SJCRH30 (cell line): ENCODE measurements at regions not wholly inside any gene's neighbourhood (a gene's known extent, or its start where the extent isn't known, plus 50 kb on each side); places are given as distances from the start of the nearest gene placed in this dataset.
"Not testable (repeated sequence)": the region's sequence is repeated elsewhere in the genome, so short reads cannot be mapped to it uniquely, and the experiment has no call there.

Source experiments
- DNase-seq, 2 experiments: peaks; one replicate each; pipeline ENCODE4 v3.0.0-alpha.2; 2015 to 2020
- H3K27ac ChIP-seq: fragments of 250-450 bp; sonication (Bioruptor Pico); 2 replicates; pipeline ENCODE4 v1.5.1; 2020; ENCODE audit warnings: mild to moderate bottlenecking, moderate library complexity
- H3K27me3 ChIP-seq: fragments of 250-450 bp; sonication (Bioruptor Pico); 2 replicates; pipeline ENCODE4 v1.5.1; 2020; ENCODE audit warnings: mild to moderate bottlenecking, moderate library complexity
- H3K36me3 ChIP-seq: fragments of 250-450 bp; sonication (Bioruptor Pico); 2 replicates; pipeline ENCODE4 v1.5.1; 2020; ENCODE audit warnings: mild to moderate bottlenecking, moderate library complexity
- H3K4me1 ChIP-seq: fragments of 250-450 bp; sonication (Bioruptor Pico); 2 replicates; pipeline ENCODE4 v1.5.1; 2020; ENCODE audit warnings: mild to moderate bottlenecking, moderate library complexity
- H3K4me3 ChIP-seq: fragments of 250-450 bp; sonication (Bioruptor Pico); 2 replicates; pipeline ENCODE4 v1.5.1; 2020; ENCODE audit warnings: mild to moderate bottlenecking, moderate library complexity
- H3K9me3 ChIP-seq: fragments of 250-450 bp; sonication (Bioruptor Pico); replicated peaks from 2 replicates; pipeline ENCODE4 v1.5.1; 2020; ENCODE audit warnings: mild to moderate bottlenecking, moderate library complexity

DNA sequence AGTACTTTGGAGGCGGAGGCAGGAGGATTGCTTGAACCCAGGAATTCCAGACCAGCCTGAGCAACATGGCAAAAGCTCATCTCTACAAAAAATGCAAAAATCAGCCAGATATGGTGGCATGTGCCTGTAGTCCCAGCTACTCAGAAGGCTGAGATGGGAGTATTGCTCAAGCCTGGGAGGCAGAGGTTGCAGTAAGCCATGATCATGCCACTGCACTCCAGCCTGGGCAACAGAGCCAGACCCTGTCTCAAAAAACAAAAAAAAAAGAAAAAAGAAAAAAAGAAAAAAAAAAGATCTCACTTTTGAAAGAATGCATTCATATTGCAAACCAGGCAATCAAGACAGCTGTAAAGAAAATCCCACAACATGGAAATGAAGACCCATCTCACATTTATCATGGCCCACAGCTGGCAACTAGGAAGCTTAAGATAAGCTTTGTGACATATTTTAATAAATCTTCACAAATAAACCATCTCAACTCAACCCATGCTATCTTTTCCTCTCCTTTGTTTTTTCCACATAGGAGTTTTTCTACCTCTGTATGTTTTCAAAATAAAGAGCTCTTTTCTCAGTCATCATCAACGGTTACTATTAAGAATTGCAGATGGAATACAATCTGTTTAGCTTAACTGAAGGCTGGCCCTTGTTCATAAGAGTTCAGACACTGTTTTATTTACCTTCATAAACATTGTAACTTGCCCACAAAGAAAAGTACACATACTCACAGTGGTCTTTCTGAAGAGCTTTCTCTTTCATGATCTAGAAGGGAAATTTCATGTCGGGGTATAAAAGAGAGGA lies 137.0 kb downstream of the MREG start:
- DNase-seq: no peak
- Histone ChIP-seq H3K4me3 (no peak overlapping the region), H3K4me1 (peaks cover 22% of the 10 kb centered on the region), H3K36me3 (no peaks in the 10 kb centered on the region), H3K9me3 (0 out of 2 replicates have a peak, but pooled peaks cover 3% of the 10 kb centered on the region), H3K27me3 (no peaks in the 10 kb centered on the region), H3K27ac (no peak overlapping the region)

DNA sequence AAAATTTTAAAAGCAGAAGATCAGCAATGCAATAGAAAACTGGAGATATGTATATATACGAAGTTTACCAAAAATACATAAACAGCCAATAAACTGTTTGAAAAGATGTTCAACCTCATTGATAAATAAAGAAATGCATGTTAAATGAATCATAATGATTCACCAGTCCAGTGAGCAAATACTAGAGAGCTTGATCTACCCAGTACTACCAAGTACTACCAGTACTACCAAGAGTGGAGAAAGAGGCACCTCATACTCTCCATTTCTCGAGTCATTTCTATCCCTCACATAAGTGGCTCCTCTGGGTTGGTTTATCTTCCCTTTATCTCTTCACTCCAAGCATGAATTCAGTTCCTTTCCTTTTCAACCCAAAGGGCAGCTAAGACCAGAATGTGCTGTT lies 138.9 kb downstream of the MREG start:
- no peak for DNase-seq
- Histone ChIP-seq H3K27ac (no peak overlapping the region), H3K4me1 (0 out of 2 replicates have a peak, but pooled peaks cover 4% of the 10 kb centered on the region), H3K27me3 (no peaks in the 10 kb centered on the region), H3K36me3 (no peaks in the 10 kb centered on the region), H3K9me3 (no peaks in the 10 kb centered on the region), H3K4me3 (no peak overlapping the region)

DNA sequence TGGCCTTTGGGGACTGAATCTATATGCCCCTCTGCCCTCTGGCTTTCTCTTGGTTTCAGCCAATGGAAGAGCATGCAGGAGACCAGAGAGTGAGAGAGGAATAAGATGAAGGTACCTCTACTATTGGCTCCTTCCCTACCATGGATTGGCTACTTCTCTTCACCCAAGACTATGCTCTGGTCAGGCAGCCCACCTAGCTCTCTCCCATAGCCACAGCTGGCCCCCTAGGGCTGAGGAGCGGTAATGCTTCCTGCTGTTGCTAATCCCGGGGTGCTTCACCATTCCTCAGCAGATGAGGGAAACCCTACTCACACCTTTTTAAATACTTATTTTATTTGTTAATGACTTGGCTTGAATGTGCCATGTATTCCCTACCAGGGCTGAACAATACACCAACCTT lies 142.4 kb downstream of the MREG start:
- no peak overlapping the region for H3K4me3 ChIP-seq
- peak; percentile 34 to 54 for DNase-seq
- H3K36me3 ChIP-seq: no peaks in the 10 kb centered on the region
- H3K27me3 ChIP-seq: no peaks in the 10 kb centered on the region
- H3K27ac ChIP-seq: no peak overlapping the region
- H3K9me3 ChIP-seq: no peaks in the 10 kb centered on the region
- no peaks in the 10 kb centered on the region for H3K4me1 ChIP-seq

DNA sequence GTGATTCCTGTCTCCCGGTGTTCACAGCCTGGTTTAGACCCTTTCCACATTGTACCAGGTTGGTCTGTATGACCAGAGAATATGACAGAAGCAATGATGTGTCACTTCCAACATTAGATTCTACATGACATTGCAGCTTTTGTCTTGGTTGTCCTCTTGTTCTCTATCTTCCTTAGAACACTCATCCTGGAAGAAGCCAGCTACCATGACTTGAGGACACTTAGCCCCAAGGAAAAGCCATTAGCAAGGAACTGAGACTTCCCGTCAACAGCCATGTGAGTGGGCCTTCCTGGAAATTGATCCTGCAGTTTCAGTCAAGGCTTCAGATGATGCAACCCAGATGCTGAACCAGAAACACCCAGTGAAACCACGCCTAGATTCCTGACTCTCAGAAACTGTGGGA lies 143.3 kb downstream of the MREG start:
- no peaks in the 10 kb centered on the region for H3K9me3 ChIP-seq
- H3K4me3 ChIP-seq: no peak overlapping the region
- H3K36me3 ChIP-seq: no peaks in the 10 kb centered on the region
- no peaks in the 10 kb centered on the region for H3K27me3 ChIP-seq
- H3K27ac ChIP-seq: no peak overlapping the region
- no peaks in the 10 kb centered on the region for H3K4me1 ChIP-seq
- no peak for DNase-seq

DNA sequence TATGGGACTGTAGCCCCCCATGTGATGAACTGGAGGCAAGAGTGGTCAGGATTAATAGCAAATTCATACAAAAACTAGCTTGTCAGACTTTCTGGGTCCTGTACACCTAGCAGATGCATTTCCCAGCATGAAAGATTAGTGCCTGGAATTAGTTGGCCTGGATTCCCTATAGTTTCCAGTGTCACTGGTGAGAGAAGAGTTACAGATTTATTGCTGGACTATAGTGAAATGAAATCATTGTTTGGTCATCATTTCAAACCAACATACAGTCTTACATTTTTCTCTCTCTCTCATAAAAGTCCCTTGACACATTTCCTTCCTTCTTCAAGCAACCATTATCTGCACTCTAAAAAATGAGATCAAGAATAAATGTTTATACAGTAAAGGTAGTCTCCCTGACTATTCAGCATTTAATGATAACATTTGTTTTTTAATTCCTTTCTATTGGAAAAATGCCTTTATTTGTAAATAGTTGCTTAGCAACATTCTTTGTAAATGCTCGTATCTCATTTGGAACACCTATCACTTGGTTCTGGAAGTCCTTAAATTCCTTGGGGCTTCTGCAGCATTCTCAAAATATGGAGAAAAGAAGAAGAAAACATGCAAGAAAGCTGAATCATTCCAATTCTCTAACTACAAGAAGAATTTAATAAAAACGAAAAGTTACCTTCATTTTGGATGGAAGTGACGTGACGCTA lies 144.4 kb downstream of the MREG start:
- H3K27ac ChIP-seq: no peak overlapping the region
- H3K4me3 ChIP-seq: no peak overlapping the region
- no peaks in the 10 kb centered on the region for H3K36me3 ChIP-seq
- no peaks in the 10 kb centered on the region for H3K27me3 ChIP-seq
- H3K9me3 ChIP-seq: no peaks in the 10 kb centered on the region
- DNase-seq: no peak
- no peaks in the 10 kb centered on the region for H3K4me1 ChIP-seq

DNA sequence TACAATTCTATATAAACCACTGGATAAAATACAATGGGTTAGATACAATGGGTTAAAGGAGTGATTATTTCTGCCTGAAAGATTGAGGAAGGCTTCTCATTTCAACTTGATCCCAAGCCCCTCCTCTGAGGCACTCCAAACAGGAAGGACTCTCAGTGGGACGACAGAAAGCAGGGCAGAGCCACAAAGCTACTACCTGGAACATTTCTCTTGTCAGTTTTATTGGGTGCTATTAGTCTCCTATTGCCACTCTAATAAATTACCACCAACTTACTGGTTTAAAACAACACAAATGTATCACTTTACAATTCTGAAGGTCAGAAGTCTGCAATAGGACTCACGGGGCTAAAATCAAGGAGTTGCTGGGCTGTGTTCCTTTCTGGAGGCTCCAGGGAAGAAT lies 146.7 kb downstream of the MREG start:
- Histone ChIP-seq H3K4me3 (no peak overlapping the region), H3K9me3 (no peaks in the 10 kb centered on the region), H3K4me1 (peaks cover 7% of the 10 kb centered on the region; the same call in 1 of the 2 replicates), H3K27ac (no peak overlapping the region), H3K27me3 (no peaks in the 10 kb centered on the region), H3K36me3 (no peaks in the 10 kb centered on the region)
- no peak for DNase-seq

DNA sequence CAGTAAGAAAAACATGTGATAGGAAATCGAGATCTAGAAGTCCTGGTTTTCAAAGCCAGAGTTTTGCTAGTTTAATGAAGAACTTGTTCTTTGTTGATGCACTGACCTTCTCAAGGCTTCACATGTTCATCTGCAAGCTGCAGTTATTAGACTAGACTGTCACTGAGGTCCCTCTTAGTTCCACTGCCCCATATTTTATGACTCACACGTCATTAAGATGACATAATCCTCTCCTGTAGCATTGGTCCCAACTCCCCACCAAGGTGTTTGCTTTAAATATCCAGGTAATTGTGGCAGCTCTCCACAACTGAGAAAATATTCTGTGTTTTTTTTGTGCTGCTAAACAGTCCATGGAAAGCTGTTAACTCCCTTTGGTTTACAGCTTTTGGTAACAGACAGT lies 149.7 kb downstream of the MREG start:
- DNase-seq: no peak
- H3K4me1 ChIP-seq: peaks cover 16% of the 10 kb centered on the region; the same call in 1 of the 2 replicates
- no peaks in the 10 kb centered on the region for H3K27me3 ChIP-seq
- no peaks in the 10 kb centered on the region for H3K9me3 ChIP-seq
- no peak overlapping the region for H3K27ac ChIP-seq
- no peak overlapping the region for H3K4me3 ChIP-seq
- H3K36me3 ChIP-seq: no peaks in the 10 kb centered on the region

DNA sequence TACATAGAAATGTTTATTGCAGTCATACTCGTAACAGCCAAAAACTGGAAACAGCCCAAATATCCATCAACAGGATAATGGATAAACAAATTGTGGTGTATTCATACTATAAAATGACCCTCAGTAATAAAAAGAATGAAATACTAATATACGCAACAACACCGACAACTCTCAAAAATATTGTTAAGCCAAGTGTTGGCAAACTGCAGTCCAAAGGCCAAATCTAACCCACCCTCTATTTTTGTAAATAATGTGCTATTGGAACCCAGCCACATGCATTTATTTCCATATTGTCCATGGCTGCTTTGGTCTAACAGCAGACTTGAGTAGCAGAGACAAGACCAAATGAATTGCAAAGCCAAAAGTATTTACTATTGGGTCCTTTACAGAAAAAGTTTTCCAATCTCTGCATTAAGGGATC lies 151.0 kb downstream of the MREG start:
- DNase-seq: no peak

DNA sequence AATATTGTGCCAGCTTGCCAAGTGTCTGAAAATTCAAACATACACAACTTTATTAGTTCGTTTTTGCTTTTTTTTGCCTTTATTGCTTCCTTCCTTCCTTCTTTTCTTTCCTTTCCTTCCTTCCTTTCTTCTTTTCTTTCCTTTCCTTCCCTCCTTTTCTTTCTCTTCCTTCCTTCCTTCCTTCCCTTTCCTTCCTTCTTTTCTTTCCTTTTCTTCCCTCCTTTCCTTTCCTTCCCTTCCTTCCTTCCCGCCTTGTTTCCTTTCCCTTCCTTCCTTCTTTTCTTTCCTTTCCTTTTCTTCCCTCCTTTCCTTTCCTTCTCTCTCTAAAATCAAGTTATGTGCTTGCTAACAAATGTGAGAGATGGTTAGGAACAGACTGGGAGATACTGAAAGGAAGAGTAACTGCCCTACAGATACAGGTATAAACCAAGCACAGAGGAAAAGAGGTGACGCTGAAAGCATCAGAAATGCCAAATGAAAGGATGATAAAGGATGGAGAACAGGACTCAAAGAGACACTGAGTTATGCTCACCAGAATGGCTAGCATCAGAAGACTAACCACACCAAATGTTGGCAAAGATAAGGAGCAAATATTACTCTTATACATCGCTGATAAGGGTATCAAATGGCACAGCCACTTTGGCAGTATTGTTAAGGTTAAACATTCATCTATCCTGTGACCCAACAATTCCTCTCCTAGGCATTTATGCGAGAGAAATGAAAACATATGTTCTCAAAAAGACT lies 151.6 kb downstream of the MREG start:
- H3K27me3 ChIP-seq: no peaks in the 10 kb centered on the region
- peak overlapping the region; percentile 57 for H3K27ac ChIP-seq
- no peak for DNase-seq
- no peak overlapping the region for H3K4me3 ChIP-seq
- no peaks in the 10 kb centered on the region for H3K36me3 ChIP-seq
- peaks cover 16% of the 10 kb centered on the region; the same call in 1 of the 2 replicates for H3K4me1 ChIP-seq
- no peaks in the 10 kb centered on the region for H3K9me3 ChIP-seq

More for the DNA sequence above, 151.0 kb downstream of the MREG start:
- H3K27ac ChIP-seq: no peak overlapping the region
- no peaks in the 10 kb centered on the region for H3K36me3 ChIP-seq
- H3K9me3 ChIP-seq: no peaks in the 10 kb centered on the region
- H3K4me3 ChIP-seq: no peak overlapping the region
- peaks cover 16% of the 10 kb centered on the region; the same call in 1 of the 2 replicates for H3K4me1 ChIP-seq
- no peaks in the 10 kb centered on the region for H3K27me3 ChIP-seq

DNA sequence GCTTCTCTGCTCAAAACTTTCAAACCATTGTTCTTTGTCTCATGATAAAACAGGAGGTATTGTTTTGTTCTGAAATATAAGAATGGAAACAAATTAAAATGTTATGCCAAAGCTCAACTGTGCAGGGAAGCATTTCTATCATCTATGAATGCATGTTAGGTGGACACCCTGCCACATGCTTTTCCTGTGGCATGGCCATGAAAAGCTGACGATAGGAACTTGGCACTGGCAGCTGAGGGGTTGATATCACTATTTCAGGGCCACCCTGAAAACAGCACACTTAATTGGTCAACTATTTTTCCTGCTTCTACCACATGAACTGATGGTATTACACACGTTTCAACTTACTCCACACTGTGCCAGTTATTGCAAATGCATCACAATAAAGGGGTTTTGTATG lies 157.3 kb downstream of the MREG start:
- Histone ChIP-seq H3K27me3 (no peaks in the 10 kb centered on the region), H3K4me3 (no peak overlapping the region), H3K9me3 (no peaks in the 10 kb centered on the region), H3K36me3 (no peaks in the 10 kb centered on the region), H3K4me1 (peaks cover 7% of the 10 kb centered on the region; the same call in 1 of the 2 replicates), H3K27ac (no peak overlapping the region)
- no peak for DNase-seq

DNA sequence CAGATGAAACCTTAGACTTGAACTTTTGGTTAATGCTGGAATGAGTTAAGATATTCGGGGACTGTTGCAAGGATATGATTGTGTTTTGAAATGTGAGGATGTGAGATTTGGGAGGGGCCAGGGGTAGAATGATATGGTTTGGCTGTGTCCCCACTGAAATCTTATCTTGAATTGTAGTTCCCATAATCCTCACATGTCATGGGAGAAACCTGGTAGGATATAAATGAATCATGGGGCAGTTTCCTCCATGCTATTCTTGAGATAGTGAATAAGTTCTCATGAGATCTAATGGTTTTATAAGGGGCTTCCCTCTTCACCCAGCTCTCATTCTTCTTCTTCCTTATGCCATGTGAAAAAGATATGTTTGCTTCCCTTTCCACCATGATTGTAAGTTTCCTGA lies 158.0 kb downstream of the MREG start:
- H3K4me1 ChIP-seq, H3K27ac ChIP-seq, DNase-seq, H3K36me3 ChIP-seq, H3K4me3 ChIP-seq, H3K9me3 ChIP-seq, H3K27me3 ChIP-seq: not testable (repeated sequence)

DNA sequence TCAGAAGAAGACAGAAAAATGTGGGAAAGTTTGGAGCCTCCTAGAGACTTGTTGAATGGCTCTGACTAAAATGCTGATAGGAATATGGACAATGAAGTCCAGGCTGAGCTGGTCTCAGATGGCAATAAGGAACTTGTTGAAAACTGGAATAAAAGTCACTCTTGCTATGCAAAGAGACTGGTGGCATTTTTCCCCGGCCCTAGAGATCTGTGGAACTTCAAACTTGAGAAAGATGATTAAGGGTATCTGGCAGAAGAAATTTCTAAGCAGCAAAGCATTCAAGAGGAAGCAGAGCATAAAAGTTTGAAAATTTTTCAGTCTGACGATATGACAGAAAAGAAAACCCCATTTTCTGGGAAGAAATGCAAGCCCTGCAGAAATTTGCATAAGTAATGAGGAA lies 159.3 kb downstream of the MREG start:
- Histone ChIP-seq H3K27ac (no peak overlapping the region), H3K27me3 (no peaks in the 10 kb centered on the region), H3K4me3 (no peak overlapping the region), H3K36me3 (no peaks in the 10 kb centered on the region), H3K4me1 (peaks cover 2% of the 10 kb centered on the region; the same call in 1 of the 2 replicates), H3K9me3 (no peaks in the 10 kb centered on the region)
- DNase-seq: no peak

DNA sequence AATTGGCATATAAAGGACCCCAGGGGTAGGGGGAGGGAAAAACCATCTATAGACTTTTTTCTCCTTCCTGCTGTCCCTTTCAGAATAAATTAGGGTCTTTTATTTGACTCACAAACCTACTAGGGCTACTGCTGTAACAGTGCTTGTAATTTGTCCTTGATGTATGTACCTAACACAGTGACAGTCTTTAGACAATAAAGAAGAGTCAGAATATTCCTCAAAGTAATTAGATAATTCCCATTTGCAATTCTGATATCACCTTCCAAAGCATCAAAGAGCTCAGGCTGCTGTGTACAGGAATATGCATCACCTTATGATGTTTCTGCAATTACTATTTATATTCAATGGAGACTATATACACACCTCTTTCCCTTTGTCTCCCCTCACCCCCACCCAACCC lies 161.7 kb downstream of the MREG start:
- Histone ChIP-seq H3K4me1 (peaks cover 2% of the 10 kb centered on the region; the same call in 1 of the 2 replicates), H3K27ac (no peak overlapping the region), H3K27me3 (no peaks in the 10 kb centered on the region), H3K36me3 (no peaks in the 10 kb centered on the region), H3K4me3 (no peak overlapping the region), H3K9me3 (no peaks in the 10 kb centered on the region)
- DNase-seq: no peak

DNA sequence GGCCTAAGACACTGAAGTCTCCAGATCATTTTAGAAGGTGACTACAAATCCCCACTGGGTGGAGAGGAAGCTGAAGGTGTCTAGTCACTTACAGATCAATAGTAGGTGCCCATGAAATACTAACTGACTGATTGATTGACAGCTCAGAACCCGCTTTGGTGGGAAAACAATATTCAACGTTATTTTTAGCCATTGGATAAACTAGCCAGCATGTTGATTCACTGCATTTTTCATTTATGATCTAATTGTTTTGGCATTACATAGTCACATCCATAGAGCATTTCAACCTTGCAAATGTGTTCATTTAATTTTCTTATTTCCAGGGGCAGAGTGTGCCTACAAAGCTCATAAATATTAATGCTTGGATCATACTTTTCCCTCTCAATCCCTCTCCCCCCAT lies 162.3 kb downstream of the MREG start:
- Histone ChIP-seq H3K4me3 (no peak overlapping the region), H3K27me3 (no peaks in the 10 kb centered on the region), H3K4me1 (peaks cover 2% of the 10 kb centered on the region; the same call in 1 of the 2 replicates), H3K36me3 (no peaks in the 10 kb centered on the region), H3K9me3 (no peaks in the 10 kb centered on the region), H3K27ac (no peak overlapping the region)
- DNase-seq: no peak

DNA sequence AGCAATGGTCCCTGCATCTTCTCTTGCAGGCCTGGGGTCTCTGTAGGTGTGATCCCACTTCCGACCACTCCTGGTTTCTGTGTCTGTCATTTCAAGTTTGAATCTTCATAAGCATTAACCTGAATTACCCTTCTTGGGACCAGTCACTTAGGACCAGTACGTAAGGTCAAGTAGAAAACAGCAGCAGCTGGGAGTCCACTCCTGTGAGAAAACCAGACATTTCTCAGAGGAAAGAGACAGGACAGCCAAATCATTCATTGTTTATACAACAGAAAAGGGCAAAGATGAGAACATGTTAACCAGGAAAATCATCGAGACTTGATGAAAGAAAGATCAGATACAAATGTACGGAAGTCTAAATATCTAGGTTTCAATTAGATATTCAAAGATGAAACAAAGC lies 163.0 kb downstream of the MREG start:
- Histone ChIP-seq H3K9me3 (no peaks in the 10 kb centered on the region), H3K4me3 (no peak overlapping the region), H3K4me1 (peaks cover 2% of the 10 kb centered on the region; the same call in 1 of the 2 replicates), H3K27ac (no peak overlapping the region), H3K36me3 (no peaks in the 10 kb centered on the region), H3K27me3 (no peaks in the 10 kb centered on the region)
- DNase-seq: no peak
